ENCODE measurements at regions not wholly inside any gene's neighbourhood (a gene's known extent, or its start where the extent isn't known, plus 50 kb on each side); places are given as distances from the start of the nearest gene placed in this dataset.

DNA sequence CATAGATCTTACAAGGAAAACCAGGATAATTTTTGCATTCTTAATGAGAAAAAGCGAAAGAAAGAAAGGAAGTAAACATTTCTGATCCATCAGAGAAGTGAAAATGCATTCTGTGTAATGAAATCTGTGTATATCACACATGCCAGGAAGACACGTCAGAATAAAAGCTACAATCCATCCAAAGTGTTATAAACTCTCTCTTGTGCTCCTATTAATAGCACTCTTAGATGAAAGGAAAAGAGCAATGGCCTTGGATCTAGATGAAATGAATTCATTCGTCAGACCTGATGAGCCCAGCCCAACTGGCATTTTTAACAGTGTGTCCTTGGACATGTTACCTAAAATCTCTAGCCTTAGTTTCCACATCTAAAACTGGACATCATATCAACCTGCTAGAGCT is 885.5 kb downstream of the CDH11 start:
- no peak for DNase-seq (ENCODE audit: low spot score)

- DNase-seq (ENCODE audit: low spot score): no peak
Observed at GRCh38 chr16:64234200-64234599, 887.7 kb downstream of the CDH11 start.

- no peak for DNase-seq (ENCODE audit: low spot score)
Observed at GRCh38 chr16:64225696-64226095, 896.2 kb downstream of the CDH11 start.

DNA sequence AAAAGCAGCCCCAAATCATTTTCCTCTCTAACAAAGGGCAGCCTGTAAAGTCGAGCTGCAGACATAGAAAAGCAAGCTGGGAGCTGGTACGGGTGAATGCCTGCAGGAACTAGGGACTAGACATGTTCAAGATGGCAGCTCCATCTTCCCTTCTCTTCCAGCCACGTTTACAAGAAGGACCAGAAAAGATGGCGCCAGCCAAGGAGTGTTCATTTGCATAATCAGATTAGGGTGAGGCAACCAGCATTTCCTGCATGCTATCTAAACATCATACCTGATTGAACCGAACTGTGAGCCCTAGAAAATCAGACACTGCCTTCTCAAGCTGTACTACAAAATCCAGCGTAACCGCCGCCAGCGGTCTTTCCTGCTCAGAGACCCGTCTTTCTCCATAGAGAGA is 896.8 kb downstream of the CDH11 start:
- no peak for DNase-seq (ENCODE audit: low spot score)

- no peak for DNase-seq (ENCODE audit: low spot score)
Observed at GRCh38 chr16:64217789-64218535, 903.9 kb downstream of the CDH11 start.

- no peak for DNase-seq (ENCODE audit: low spot score)
Observed at GRCh38 chr16:64215730-64216129, 906.1 kb downstream of the CDH11 start.

GRCh38 chr16:64211331-64211730 is 910.5 kb downstream of the CDH11 start:
- no peak for DNase-seq (ENCODE audit: low spot score)

DNA sequence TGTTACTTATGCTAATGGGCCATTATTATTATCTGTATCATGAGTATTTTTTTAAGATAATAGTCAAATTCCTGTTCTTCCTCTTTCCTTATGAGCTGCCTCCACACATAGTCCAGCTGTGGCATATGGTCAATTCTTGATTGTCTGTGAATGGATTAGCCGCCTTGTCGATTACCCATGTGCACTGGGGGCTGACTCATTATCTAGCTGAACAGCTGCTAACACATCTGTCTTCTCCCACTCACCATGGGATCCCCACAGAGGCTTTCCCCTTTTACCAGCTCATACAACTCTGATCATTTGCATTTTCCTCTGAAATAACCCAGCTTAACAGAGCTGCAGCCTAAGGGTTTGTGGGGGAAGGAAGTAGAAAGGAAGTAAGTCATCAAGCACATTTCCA is 915.0 kb downstream of the CDH11 start:
- DNase-seq (ENCODE audit: low spot score): no peak

DNA sequence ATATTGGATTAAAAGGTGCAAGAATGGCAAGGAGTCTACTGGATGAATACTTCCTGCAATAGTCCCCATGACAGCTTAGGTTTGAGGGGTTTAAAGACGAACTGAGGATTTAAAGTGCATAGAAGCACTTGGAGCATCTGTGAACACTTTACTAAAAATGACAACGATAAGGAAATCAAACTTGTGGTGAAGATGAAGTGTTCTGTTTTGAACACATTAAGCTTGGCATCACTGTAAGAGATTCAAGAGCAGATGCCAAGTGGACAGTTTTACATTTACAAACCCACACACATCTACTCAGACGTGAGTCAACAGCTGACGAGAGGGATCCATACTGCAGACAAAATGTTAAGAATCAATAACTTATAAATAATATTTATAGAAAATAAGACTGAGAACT is 918.7 kb downstream of the CDH11 start:
- no peak for DNase-seq (ENCODE audit: low spot score)

- DNase-seq (ENCODE audit: low spot score): no peak
Observed at GRCh38 chr16:64202571-64202970, 919.3 kb downstream of the CDH11 start.

DNA sequence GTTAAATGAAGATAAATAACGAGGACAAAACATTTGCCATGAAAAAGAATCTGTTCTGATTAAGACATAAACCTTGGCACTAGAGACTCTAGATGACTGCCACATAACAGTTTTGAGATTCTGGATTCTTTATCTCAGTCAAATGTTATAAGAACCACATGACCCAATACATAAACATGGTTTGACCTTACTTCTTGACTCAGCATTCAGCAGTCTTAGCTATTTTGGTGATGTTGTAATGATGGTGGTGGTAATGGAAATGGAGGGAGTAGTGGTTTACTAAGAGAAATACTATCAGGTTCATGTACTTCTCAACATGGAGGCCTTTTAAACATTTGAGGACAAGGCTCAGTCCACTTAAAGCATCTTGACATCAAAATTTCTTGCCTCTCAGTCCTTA is 925.4 kb downstream of the CDH11 start:
- DNase-seq (ENCODE audit: low spot score): no peak

DNA sequence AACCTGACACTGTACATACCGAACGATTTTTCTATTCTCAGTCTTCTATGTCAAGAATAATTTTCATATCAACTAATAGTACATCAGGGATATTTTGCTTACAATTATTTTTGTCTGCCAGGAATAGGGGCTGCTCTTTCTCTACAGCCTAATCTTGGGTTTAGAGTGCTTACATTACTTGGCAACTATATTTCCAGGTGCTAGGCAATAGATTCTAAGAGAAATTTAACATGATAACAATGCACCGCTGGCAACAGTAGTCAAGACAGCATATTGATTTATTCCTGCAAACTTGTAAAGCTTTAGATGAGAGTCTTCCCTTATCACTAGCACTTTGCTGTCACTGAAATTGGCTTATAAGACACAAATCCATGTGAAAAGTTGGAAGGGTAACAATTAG is 935.9 kb downstream of the CDH11 start:
- DNase-seq (ENCODE audit: low spot score): no peak

DNA sequence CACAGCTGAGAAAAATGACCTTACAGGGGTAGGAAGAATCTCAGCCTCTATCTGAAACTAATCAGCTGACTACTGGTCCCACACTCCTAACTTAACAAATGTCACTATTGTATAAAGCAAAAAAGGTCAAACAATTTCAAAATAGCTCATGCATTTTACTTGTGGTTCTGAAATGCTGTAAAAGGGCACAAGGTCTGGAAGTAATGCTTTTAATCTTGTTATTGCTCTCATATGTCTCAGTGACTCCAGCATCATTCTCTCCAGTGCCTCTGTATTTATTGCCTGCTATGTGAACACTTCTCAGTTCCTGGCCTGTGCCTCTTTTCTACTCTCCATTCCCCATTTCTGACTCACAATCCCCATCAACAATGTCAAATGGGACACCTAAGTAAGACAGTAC is 937.7 kb downstream of the CDH11 start:
- no peak for DNase-seq (ENCODE audit: low spot score)

DNA sequence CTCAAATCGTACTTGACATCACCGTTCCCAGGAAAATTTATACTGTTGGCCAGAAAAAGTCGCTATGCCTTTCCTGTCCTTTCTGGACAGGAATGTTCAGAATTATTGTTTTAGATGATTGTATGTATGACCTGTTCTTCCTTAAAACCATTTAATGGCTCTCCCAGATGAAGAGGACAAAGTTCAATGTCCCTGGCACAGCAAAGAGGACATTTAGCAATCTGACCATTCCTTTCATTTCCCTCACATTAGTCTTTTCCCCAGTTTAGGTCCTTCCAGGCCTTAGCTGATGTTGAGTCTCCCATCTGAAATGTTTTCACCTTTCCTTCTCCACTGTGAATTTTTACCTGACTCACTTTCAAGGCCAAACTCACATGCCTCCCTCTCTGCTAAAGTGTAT is 938.9 kb downstream of the CDH11 start:
- no peak for DNase-seq (ENCODE audit: low spot score)

GRCh38 chr16:64181271-64181925 is 940.5 kb downstream of the CDH11 start:
- DNase-seq (ENCODE audit: low spot score): no peak

DNA sequence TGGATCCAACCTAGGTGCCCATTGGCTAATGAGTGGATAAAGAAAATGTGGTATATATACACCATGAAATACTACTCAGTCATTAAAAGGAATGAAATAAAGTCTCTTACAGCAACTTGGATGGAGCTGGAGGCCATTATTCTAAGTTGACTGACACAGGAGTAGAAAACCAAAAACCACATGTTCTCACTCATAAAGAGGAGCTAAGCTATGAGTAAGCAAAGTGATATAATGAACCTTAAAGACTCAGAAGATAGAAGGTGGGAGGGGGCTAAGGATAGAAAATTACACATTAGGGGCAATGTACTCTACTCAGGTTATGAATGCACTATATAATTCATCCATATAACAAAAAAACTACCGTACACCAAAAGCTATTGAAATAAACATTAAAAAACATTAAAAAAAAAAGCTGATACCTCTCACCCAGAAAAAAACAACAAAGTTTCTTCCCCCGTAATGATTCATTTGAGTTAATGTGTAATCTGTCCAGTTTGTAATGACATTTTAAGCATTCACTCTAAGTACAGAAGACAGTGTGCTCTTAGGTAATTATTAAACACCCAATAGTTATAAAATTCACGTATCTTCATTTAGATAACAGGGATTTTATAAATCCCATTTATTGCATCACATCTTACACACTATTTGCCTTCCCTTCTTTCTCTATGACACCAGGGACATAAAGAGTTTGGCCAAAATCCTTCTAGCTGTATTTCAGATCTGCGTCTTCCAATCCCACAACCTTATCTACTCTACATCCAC is 941.5 kb downstream of the CDH11 start:
- no peak for DNase-seq (ENCODE audit: low spot score)

DNA sequence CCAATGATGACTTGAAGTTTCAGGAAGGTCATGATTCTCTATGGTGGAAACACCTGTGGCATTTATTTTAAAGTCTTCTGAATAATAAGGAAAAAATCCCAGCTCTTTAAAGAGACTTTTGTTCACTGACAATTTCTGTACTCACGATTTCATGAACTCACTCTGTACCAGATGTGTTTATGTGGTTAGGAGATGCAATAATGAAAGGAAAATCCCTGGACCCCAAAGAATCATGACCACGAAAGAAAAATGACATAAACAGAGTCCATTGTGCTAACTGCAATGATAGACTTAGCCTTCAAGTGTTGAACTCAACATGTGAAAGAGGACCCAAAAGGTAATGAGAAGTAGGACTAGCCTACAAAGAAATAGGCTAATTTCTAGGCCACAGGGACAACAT is 947.5 kb downstream of the CDH11 start:
- no peak for DNase-seq (ENCODE audit: low spot score)

DNA sequence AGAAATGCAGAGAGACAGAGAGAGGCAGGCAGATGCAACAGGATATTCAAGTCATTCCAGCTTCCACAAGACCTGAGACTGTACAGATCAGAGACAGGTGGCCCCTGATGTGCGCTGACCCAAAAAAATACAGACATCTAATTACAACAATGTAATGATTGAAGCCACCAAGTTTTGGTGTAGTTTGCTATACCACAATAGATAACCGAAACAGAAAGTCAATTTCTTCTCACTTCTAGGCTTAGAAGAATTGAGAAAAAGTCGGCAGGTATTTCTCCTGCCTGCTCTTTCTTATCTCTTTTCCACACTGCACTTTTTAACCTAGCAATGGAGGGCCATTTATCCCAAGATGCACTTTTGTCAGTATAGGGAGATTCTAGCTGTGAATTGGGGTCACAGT is 949.2 kb downstream of the CDH11 start:
- no peak for DNase-seq (ENCODE audit: low spot score)

DNA sequence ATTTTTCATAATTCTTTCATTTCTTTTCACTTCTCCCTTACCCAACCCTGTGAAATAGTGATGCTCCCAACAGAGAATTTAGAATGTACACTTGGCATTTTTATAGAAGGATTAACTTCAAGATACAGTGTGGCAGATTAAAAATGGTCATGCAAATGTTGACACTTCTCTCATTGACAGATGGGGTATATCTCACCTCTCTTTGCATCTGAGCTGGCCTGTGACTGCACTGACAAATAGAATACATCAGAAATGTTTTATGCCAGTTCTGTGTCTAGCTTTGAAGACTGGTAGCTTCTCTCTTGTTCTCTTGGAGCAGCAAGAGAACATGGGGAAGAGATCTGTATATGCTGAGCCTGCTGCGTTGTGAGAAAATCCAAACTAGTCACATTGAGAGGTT is 949.6 kb downstream of the CDH11 start:
- no peak for DNase-seq (ENCODE audit: low spot score)

- DNase-seq (ENCODE audit: low spot score): no peak
Observed at GRCh38 chr16:64171632-64172031, 950.2 kb downstream of the CDH11 start.

- DNase-seq (ENCODE audit: low spot score): no peak
Observed at GRCh38 chr16:64168371-64168770, 953.5 kb downstream of the CDH11 start.

DNA sequence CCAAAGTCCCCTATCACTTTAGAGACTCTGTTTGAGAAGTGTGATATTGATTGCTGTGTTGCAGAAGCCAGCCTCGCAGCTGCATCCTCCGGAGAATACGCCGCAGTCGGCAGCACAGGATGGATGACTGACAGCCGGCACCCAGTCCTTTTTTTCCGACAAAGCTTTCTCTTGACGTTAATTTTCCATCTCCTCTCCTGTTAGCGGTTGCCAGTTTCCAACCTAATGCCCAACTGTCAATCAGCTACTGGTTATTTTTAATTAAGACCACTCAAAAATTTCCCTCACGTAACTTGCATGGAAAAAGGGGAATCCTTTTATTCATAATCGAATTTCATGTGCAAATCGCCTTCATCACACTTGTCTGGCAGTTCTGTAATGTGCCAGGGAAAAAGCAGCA is 953.9 kb downstream of the CDH11 start:
- DNase-seq (ENCODE audit: low spot score): no peak

DNA sequence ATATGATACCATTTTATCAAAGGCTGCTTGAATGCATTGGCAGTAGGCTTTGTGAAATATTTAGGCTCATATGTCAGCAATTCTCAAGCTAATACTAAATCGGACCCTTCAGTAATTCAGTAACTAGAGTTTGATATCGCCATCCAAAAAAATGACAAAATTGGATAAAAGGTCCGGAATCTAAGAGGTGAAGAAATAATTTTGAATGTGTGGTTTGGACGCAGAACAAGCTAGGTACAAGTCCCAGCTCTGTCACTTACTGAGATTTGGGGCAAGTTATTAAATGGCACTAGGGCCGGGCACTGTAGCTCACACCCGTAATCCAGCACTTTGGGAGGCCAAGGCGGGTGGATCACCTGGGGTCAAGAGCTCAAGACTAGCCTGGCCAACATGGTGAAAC is 956.5 kb downstream of the CDH11 start:
- no peak for DNase-seq (ENCODE audit: low spot score)

Measured in hematopoietic multipotent progenitor cell treated with erythropoietin and hydrocortisone succinate and interleukin-3 and kit ligand, for 17 days (in vitro differentiated cells).